ENCODE measurements at regions not wholly inside any gene's neighbourhood (a gene's known extent, or its start where the extent isn't known, plus 50 kb on each side); places are given as distances from the start of the nearest gene placed in this dataset.

DNA sequence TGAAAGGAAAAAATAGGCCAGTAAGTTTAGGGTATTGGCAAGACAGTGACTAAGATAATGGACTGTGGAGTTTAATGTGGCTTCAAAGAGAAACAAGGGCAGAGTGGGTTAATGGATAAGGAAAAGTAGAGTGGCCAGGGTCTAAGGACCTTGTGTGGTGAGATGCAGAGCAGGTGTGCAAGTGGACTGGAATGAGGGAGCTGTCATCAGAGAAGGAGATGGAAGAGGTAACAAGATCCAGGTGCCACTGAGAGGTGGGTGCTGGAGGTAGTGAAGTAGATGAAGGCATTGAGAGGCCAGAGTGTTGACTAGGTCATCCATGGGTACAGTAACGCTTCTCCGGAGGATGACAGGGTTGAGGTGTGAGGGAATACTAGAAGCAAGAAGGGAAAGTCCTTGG, 136.1 kb downstream of the QRSL1 start:
- H2AFZ ChIP-seq (ENCODE audit: low read depth, low read length, severe bottlenecking) = no peak overlapping the region
- H3K9ac ChIP-seq (ENCODE audit: low read length) = no peak overlapping the region

DNA sequence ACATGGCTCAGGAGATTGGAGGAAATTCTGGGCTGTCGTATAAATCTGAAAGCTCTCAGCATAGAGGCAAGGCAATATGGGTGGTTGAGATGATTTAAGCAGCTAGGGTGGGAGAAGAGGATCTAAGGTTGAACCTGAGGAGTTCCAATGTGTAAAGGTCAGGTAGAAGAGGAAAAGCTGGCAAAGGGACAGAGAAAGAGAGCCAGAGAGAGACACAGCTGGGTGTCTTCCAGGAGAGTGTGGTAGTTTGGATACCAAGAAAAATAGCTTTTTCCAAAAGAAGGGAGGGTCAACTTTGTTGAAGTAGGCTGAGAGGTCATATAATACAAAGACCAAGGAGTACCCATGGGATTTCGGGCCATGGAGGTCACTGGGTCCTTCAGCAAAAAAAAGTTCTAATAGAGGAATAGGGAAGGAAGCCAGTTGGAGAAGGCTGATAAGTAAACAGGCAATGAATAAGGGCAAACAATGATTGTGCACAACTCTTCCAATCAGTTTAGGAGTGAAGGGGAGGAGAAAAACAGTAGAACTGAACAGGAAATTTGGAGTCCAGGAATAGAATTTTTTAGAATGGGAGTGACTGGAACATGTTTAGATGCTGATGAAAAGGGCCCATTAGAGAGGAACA, 135.1 kb downstream of the QRSL1 start:
- Histone ChIP-seq H2AFZ (ENCODE audit: low read depth, low read length, severe bottlenecking) (no peak overlapping the region), H3K9me2 (replicated peaks; ENCODE audit: insufficient read depth, low read length) (no peaks in the 10 kb centered on the region), H3K4me3 (ENCODE audit: insufficient read depth, low read length, poor library complexity, severe bottlenecking) (no peak overlapping the region), H3K27ac (ENCODE audit: low read depth, low read length) (no peak overlapping the region), H3K79me2 (ENCODE audit: insufficient read depth, low read length) (no peaks in the 10 kb centered on the region), H3K9ac (ENCODE audit: low read length) (no peak overlapping the region), H3K4me2 (ENCODE audit: low read depth, low read length, poor library complexity, severe bottlenecking) (no peak overlapping the region), H4K20me1 (ENCODE audit: low read depth, low read length) (no peaks in the 10 kb centered on the region), H3F3A (ENCODE audit: insufficient read depth) (no peaks in the 10 kb centered on the region), H3K27me3 (ENCODE audit: low read length) (no peaks in the 10 kb centered on the region), H3K36me3 (ENCODE audit: low read length) (no peaks in the 10 kb centered on the region), H3K9me3 (ENCODE audit: insufficient read depth, low read length) (no peaks in the 10 kb centered on the region)
- TF ChIP-seq, protein P1, sequence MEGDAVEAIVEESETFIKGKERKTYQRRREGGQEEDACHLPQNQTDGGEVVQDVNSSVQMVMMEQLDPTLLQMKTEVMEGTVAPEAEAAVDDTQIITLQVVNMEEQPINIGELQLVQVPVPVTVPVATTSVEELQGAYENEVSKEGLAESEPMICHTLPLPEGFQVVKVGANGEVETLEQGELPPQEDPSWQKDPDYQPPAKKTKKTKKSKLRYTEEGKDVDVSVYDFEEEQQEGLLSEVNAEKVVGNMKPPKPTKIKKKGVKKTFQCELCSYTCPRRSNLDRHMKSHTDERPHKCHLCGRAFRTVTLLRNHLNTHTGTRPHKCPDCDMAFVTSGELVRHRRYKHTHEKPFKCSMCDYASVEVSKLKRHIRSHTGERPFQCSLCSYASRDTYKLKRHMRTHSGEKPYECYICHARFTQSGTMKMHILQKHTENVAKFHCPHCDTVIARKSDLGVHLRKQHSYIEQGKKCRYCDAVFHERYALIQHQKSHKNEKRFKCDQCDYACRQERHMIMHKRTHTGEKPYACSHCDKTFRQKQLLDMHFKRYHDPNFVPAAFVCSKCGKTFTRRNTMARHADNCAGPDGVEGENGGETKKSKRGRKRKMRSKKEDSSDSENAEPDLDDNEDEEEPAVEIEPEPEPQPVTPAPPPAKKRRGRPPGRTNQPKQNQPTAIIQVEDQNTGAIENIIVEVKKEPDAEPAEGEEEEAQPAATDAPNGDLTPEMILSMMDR (IDR thresholded peaks at IDR 0.05; ENCODE audit: insufficient read depth, low read length, poor library complexity, severe bottlenecking) = no peak
- no peak for TF ChIP-seq EZH2phosphoT487 (conservative IDR thresholded peaks at IDR 0.05; ENCODE audit: low read length)

More for the DNA sequence above, 136.1 kb downstream of the QRSL1 start:
- H3F3A ChIP-seq (ENCODE audit: insufficient read depth) = no peaks in the 10 kb centered on the region
- no peak overlapping the region for H3K4me3 ChIP-seq (ENCODE audit: insufficient read depth, low read length, poor library complexity, severe bottlenecking)
- 0 out of 2 replicates have a peak, but pooled peaks cover 3% of the 10 kb centered on the region for H3K36me3 ChIP-seq (ENCODE audit: low read length)
- peaks cover 8% of the 10 kb centered on the region; the same call in 1 of the 2 replicates for H3K9me3 ChIP-seq (ENCODE audit: insufficient read depth, low read length)
- H3K79me2 ChIP-seq (ENCODE audit: insufficient read depth, low read length) = no peaks in the 10 kb centered on the region
- TF ChIP-seq, protein P1 (IDR thresholded peaks at IDR 0.05; ENCODE audit: insufficient read depth, low read length, poor library complexity, severe bottlenecking) = no peak
- TF ChIP-seq EZH2phosphoT487 (conservative IDR thresholded peaks at IDR 0.05; ENCODE audit: low read length) = no peak
- H3K4me2 ChIP-seq (ENCODE audit: low read depth, low read length, poor library complexity, severe bottlenecking) = no peak overlapping the region
- H4K20me1 ChIP-seq (ENCODE audit: low read depth, low read length) = no peaks in the 10 kb centered on the region
- no peaks in the 10 kb centered on the region for H3K9me2 ChIP-seq (replicated peaks; ENCODE audit: insufficient read depth, low read length)
- no peaks in the 10 kb centered on the region for H3K27me3 ChIP-seq (ENCODE audit: low read length)
- no peak overlapping the region for H3K27ac ChIP-seq (ENCODE audit: low read depth, low read length)

DNA sequence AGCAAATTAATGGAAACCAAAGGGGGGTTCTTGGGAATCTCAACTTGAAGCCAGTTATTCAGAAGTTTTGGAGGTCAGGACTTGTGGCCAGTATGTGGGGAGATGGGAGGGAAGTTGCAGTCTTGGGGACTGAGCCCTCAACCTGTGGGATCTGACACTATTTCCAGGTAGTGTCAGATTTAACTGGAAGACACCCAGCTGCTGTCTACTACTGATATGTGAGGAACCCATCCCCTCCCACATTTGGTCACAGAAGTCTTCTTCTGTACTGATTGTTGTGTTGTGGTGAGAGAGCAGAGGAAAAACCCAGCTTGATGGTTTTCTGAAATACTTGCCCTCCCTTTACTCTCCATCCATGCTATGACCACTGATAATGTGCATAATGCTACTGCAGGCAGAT, 134.0 kb downstream of the QRSL1 start:
- Histone ChIP-seq H4K20me1 (ENCODE audit: low read depth, low read length) (no peaks in the 10 kb centered on the region), H3K4me2 (ENCODE audit: low read depth, low read length, poor library complexity, severe bottlenecking) (no peak overlapping the region), H3K27ac (ENCODE audit: low read depth, low read length) (no peak overlapping the region), H3F3A (ENCODE audit: insufficient read depth) (no peaks in the 10 kb centered on the region), H3K27me3 (ENCODE audit: low read length) (no peaks in the 10 kb centered on the region), H3K9ac (ENCODE audit: low read length) (no peak overlapping the region), H2AFZ (ENCODE audit: low read depth, low read length, severe bottlenecking) (no peak overlapping the region), H3K4me3 (ENCODE audit: insufficient read depth, low read length, poor library complexity, severe bottlenecking) (no peak overlapping the region), H3K36me3 (ENCODE audit: low read length) (no peaks in the 10 kb centered on the region), H3K79me2 (ENCODE audit: insufficient read depth, low read length) (no peaks in the 10 kb centered on the region), H3K9me3 (ENCODE audit: insufficient read depth, low read length) (no peaks in the 10 kb centered on the region), H3K9me2 (replicated peaks; ENCODE audit: insufficient read depth, low read length) (no peaks in the 10 kb centered on the region)
- TF ChIP-seq, protein P1 (IDR thresholded peaks at IDR 0.05; ENCODE audit: insufficient read depth, low read length, poor library complexity, severe bottlenecking) = no peak
- TF ChIP-seq EZH2phosphoT487 (conservative IDR thresholded peaks at IDR 0.05; ENCODE audit: low read length) = no peak

All from SU-DHL-6 (cell line).